22Rv1 (cell line): ENCODE measurements at regions not wholly inside any gene's neighbourhood (a gene's known extent, or its start where the extent isn't known, plus 50 kb on each side); places are given as distances from the start of the nearest gene placed in this dataset.

Experiments
- H3K27ac ChIP-seq: fragments of 450-650 bp; 2 replicates; pipeline ENCODE4 v1.5.1; 2017
- ZFX ChIP-seq: fragments of 450-650 bp; IDR thresholded peaks from 2 replicates; pipeline ENCODE4 v1.6.1; 2017; ENCODE audit warnings: antibody characterized with exemption, borderline replicate concordance
- TF ChIP-seq, protein P1 (sequence below): fragments of 450-650 bp; IDR thresholded peaks from 2 replicates; pipeline ENCODE4 v1.5.1; 2017; ENCODE audit warnings: mild to moderate bottlenecking

GRCh38 chrX:39563178-39563577, 534.6 kb downstream of the BCOR start:
- no peak for TF ChIP-seq ZFX
- TF ChIP-seq, protein P1, sequence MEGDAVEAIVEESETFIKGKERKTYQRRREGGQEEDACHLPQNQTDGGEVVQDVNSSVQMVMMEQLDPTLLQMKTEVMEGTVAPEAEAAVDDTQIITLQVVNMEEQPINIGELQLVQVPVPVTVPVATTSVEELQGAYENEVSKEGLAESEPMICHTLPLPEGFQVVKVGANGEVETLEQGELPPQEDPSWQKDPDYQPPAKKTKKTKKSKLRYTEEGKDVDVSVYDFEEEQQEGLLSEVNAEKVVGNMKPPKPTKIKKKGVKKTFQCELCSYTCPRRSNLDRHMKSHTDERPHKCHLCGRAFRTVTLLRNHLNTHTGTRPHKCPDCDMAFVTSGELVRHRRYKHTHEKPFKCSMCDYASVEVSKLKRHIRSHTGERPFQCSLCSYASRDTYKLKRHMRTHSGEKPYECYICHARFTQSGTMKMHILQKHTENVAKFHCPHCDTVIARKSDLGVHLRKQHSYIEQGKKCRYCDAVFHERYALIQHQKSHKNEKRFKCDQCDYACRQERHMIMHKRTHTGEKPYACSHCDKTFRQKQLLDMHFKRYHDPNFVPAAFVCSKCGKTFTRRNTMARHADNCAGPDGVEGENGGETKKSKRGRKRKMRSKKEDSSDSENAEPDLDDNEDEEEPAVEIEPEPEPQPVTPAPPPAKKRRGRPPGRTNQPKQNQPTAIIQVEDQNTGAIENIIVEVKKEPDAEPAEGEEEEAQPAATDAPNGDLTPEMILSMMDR: no peak
- H3K27ac ChIP-seq: no peak overlapping the region

GRCh38 chrX:39564751-39565150, 533.0 kb downstream of the BCOR start:
- H3K27ac ChIP-seq: no peak overlapping the region
- TF ChIP-seq ZFX: no peak
- TF ChIP-seq, protein P1: no peak

- H3K27ac ChIP-seq: no peak overlapping the region
- TF ChIP-seq ZFX: no peak
- TF ChIP-seq, protein P1: no peak
Observed at GRCh38 chrX:39574178-39574577, 523.6 kb downstream of the BCOR start.

DNA sequence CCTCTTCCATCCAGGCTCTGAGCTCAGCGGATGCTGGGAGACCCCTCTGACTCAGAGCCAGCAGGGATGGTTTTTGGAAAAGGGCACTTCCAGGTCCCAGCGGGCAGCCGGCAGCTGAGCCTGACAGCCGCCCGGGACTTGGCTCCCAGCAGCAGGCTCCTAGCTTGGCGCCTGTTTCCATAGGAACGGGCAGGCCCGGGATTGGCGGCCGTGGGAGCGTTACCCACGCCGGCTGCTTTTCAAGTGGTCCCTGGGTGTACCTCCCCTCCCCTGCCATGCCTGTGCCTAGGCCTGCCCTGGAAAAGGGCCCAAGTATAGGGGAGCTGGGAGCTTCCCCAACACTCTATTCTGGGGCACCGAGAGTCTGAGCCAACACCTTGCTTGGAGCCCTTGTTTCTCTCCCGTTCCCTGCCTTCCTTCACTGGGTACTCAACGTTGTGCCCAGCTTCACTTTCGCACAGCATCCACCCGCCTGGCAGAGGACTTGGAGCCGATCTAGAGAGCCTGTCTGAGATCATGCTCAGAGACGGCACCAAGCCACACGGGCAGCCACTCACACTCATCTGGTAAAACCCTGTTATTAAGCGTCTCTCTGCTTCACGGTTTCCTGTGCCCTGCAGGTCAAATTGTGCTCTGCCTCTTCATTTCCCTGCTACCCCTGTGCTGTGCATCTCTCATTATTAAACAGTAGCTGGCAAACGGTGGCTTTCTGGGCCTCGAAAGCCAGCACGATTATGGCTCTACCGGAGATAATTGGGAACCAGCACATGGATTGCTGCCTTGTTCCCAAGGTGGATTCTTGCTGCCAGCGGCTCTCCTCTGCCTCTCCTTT, 521.5 kb downstream of the BCOR start:
- H3K27ac ChIP-seq: no peak overlapping the region
- no peak for TF ChIP-seq ZFX
- TF ChIP-seq, protein P1: no peak

DNA sequence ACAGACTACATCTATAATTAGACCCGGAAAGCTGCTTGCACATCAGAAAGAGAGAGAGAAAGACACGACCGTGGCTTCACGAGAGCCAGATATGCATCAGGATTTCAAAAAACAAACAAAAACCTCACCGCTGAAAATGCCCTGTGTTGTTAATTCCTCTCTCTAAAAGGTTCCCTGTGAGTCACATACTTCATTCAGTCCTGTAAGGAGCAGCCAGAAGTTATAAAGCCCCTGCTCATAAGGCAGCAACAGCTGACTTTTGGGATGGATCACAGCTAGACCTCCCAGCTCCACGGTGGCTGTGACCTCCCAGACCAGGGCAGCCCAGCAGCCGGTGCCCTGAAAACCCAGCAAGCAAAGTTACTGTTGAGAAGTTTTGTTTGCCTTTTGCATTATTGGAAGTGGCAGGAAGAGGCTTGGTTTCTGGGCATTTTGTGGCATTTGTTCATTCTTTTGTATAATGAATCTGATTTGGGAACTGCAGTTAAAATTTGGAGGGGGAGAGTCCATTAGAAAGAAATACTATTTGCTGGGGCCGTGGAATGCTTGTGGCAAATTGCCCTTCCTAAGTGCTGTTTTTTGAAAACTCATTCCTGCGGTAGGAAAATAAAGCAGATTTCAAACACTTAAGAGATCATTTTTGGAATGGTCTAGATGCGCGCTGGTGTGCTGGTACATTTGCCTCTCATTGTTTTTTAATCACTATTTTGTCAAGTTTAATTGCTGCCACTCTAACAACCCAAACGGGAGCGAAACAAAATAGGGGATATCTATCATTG, 520.4 kb downstream of the BCOR start:
- no peak for TF ChIP-seq ZFX
- TF ChIP-seq, protein P1: no peak
- no peak overlapping the region for H3K27ac ChIP-seq

GRCh38 chrX:39577985-39578869, 519.5 kb downstream of the BCOR start:
- no peak for TF ChIP-seq ZFX
- TF ChIP-seq, protein P1: no peak
- no peak overlapping the region for H3K27ac ChIP-seq
